Endothelial cell of umbilical vein (primary cell): ENCODE measurements at regions not wholly inside any gene's neighbourhood (a gene's known extent, or its start where the extent isn't known, plus 50 kb on each side); places are given as distances from the start of the nearest gene placed in this dataset.

Experiments used
- BruUV-seq: library from RNA; stranded (reverse); fragments of 400-500 nt; replicated peaks from 2 replicates; lab custom pipeline; 2021; lab: Mats Ljungman, UMichigan
- CTCF ChIA-PET: fragments of 300-600, 350-600 bp; sonication (Branson Sonifier 250); formaldehyde crosslinking; loops from one replicate; lab custom pipeline; 2021; ENCODE audit warnings: antibody characterized with exemption, inconsistent platforms; lab: Charles Lee
- POLR2A ChIA-PET: fragments of 300-600, 350-600 bp; sonication (Branson Sonifier 250); formaldehyde crosslinking; loops from one replicate; lab custom pipeline; 2021; ENCODE audit warnings: antibody characterized with exemption, inconsistent platforms; lab: Charles Lee
- DNase-seq: peaks from one replicate; pipeline ENCODE4 v3.0.0-alpha.2; 2011; ENCODE audit warnings: low read depth, low spot score
- FAIRE-seq: peaks from 2 replicates; lab custom pipeline; 2011; peaks lifted over from hg19 to GRCh38; lab: Jason Lieb, UNC
- H2AFZ ChIP-seq: 2 replicates; pipeline ENCODE4 v1.6.0; 2012; ENCODE audit warnings: low read depth, low read length, control low read depth, inconsistent platforms
- H3K27ac ChIP-seq: 2 replicates; pipeline ENCODE4 v1.5.1; 2011; ENCODE audit warnings: low read depth, mild to moderate bottlenecking, control low read depth, low read length, moderate library complexity; ENCODE audit not compliant: insufficient read depth
- H3K27me3 ChIP-seq, 2 experiments: 2 replicates each; pipeline versions ENCODE4 v1.6.0 to v1.6.1; 2011; ENCODE audit warnings: low read length in 2 of 2, mixed read lengths in 1 of 2; ENCODE audit not compliant: control insufficient read depth in 2 of 2, insufficient read depth in 2 of 2
- H3K36me3 ChIP-seq, 2 experiments: 2 replicates in 1 of 2; 3 replicates in 1 of 2; pipeline ENCODE4 v1.5.1; 2011; ENCODE audit warnings: low read length in 2 of 2, mild to moderate bottlenecking in 1 of 2, moderate library complexity in 1 of 2; ENCODE audit not compliant: control insufficient read depth in 2 of 2, insufficient read depth in 2 of 2; ENCODE audit errors: extremely low read depth in 1 of 2
- H3K4me1 ChIP-seq: 3 replicates; pipeline ENCODE4 v1.5.1; 2011; ENCODE audit warnings: mild to moderate bottlenecking, low read length; ENCODE audit not compliant: control insufficient read depth, insufficient read depth; ENCODE audit errors: extremely low read depth
- H3K4me2 ChIP-seq: 2 replicates; pipeline ENCODE4 v1.6.1; 2011; ENCODE audit warnings: low read length, control low read depth, mixed read lengths; ENCODE audit not compliant: insufficient read depth
- H3K4me3 ChIP-seq, 3 experiments: fragments of 200-600 bp in 1 of 3; sonication (generic), shearing (Covaris generic) in 1 of 3; replicated peaks in 1 of 3; 2 replicates each; pipeline ENCODE4 v1.5.1; 2011 to 2016; ENCODE audit warnings: control low read depth in 3 of 3, low read length in 3 of 3, mild to moderate bottlenecking in 2 of 3, inconsistent platforms in 1 of 3, low read depth in 1 of 3, moderate library complexity in 1 of 3; ENCODE audit not compliant: insufficient read depth in 1 of 3
- H3K79me2 ChIP-seq: 2 replicates; pipeline ENCODE4 v1.6.0; 2012; ENCODE audit warnings: low read length, inconsistent platforms; ENCODE audit not compliant: control insufficient read depth, insufficient read depth
- H3K9ac ChIP-seq: replicated peaks from 2 replicates; pipeline ENCODE3; 2011; ENCODE audit warnings: low read length, control low read depth; ENCODE audit not compliant: insufficient read depth; ENCODE audit errors: extremely low read depth
- H3K9me1 ChIP-seq: replicated peaks from 3 replicates; pipeline ENCODE4 v1.6.0; 2011; ENCODE audit warnings: mild to moderate bottlenecking, low read length; ENCODE audit not compliant: control insufficient read depth, insufficient read depth; ENCODE audit errors: extremely low read depth
- H3K9me3 ChIP-seq: replicated peaks from 2 replicates; pipeline ENCODE4 v1.5.1; 2012; ENCODE audit warnings: low read length, inconsistent platforms; ENCODE audit not compliant: control insufficient read depth, insufficient read depth
- H4K20me1 ChIP-seq: replicated peaks from 2 replicates; pipeline ENCODE3; 2011; ENCODE audit warnings: mild to moderate bottlenecking, low read length; ENCODE audit not compliant: control insufficient read depth, insufficient read depth; ENCODE audit errors: extremely low read depth
- CTCF ChIP-seq, 2 donors: IDR thresholded peaks; 1 replicate in 1 of 2; 2 replicates in 1 of 2; pipeline ENCODE4 v1.5.1; 2011; ENCODE audit warnings: low read length in 2 of 2, mild to moderate bottlenecking in 2 of 2, moderate library complexity in 2 of 2, control low read depth in 1 of 2, inconsistent platforms in 1 of 2, low read depth in 1 of 2; ENCODE audit not compliant: insufficient read depth in 1 of 2; ENCODE audit errors: extremely low read depth in 1 of 2
- EZH2 ChIP-seq: IDR thresholded peaks from 2 replicates; pipeline ENCODE4 v1.6.1; 2012; ENCODE audit warnings: borderline replicate concordance, low read depth, mild to moderate bottlenecking, moderate library complexity, low read length, inconsistent platforms; ENCODE audit not compliant: severe bottlenecking
- FOS ChIP-seq: IDR thresholded peaks from 2 replicates; pipeline ENCODE4 v1.6.1; 2011; ENCODE audit warnings: mild to moderate bottlenecking, low read length, moderate library complexity, borderline replicate concordance; ENCODE audit not compliant: insufficient read depth
- GATA2 ChIP-seq: IDR thresholded peaks from 2 replicates; pipeline ENCODE4 v1.7.0; 2011; ENCODE audit warnings: low read depth, mild to moderate bottlenecking, moderate library complexity, mixed read lengths, low read length; ENCODE audit not compliant: insufficient read length, insufficient read depth
- JUN ChIP-seq: IDR thresholded peaks from 2 replicates; pipeline ENCODE4 v1.6.1; 2011; ENCODE audit warnings: borderline replicate concordance, low read depth; ENCODE audit not compliant: insufficient read length, insufficient read depth
- MYC ChIP-seq: IDR thresholded peaks from one replicate; pipeline ENCODE4 v1.6.1; 2011; ENCODE audit warnings: mild to moderate bottlenecking, low read depth, low read length
- POLR2A ChIP-seq: IDR thresholded peaks from 2 replicates; pipeline ENCODE4 v1.6.1; 2012; ENCODE audit warnings: low read depth, mild to moderate bottlenecking, control low read depth, low read length
- POLR2AphosphoS5 ChIP-seq: IDR thresholded peaks from 2 replicates; pipeline ENCODE4 v1.6.1; 2012; ENCODE audit warnings: low read depth, mild to moderate bottlenecking, control low read depth, low read length, moderate library complexity; ENCODE audit not compliant: insufficient read depth
- dilution Hi-C: fragments of 300-500 bp; cut with MboI; formaldehyde crosslinking; loops from one replicate; pipeline ENCODE4 v1.15.0; 2019; ENCODE audit warnings: low sequenced_read_pairs; ENCODE audit not compliant: extremely low pct_ligation_motif_present
- intact Hi-C: fragments of 100-400 bp; cut with micrococcal nuclease; formaldehyde crosslinking; loops from one replicate; pipeline ENCODE4 v1.10.0; 2022
- TF ChIP-seq, protein P1 (sequence below): IDR thresholded peaks from 2 replicates; pipeline ENCODE4 v1.6.1; 2011; ENCODE audit not compliant: insufficient read depth, insufficient read length

DNA sequence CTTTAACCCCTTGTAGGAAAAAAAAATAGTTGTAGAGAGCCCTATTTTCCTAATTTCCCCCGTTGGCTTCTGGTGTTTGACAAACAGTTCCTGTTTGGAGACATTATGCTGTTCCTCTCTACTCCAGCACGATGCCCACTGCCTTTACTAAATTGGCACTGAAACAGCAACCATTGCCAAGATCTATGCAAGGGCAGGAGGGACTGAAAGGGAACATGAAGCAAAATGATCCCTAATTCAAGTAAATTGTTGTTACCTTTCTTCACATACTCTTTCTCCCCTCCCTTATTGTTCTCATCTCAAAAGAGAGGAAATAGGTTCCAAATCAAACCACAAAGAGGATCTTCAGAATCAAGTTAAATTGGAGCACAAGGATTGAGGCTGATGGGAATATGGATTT lies 764.1 kb upstream of the MMS22L start:
- no peak overlapping the region for H3K27ac ChIP-seq
- no peaks in the 10 kb centered on the region for H3K4me1 ChIP-seq
- no peak overlapping the region for H3K9ac ChIP-seq
- H3K9me1 ChIP-seq, result no peaks in the 10 kb centered on the region
- H3K4me3 ChIP-seq, result no peak overlapping the region
- no peak overlapping the region for H2AFZ ChIP-seq
- H3K36me3 ChIP-seq, result no peaks in the 10 kb centered on the region
- CTCF ChIA-PET, result no interaction called here
- TF ChIP-seq CTCF (IDR thresholded peaks at IDR 0.05; ENCODE audit: extremely low read depth in 1 of 2, insufficient read depth in 1 of 2, low read depth in 1 of 2, low read length in 2 of 2), result no peak
- TF ChIP-seq MYC, result no peak
- TF ChIP-seq POLR2A, result no peak
- TF ChIP-seq POLR2AphosphoS5, result no peak
- TF ChIP-seq JUN, result no peak
- TF ChIP-seq GATA2, result no peak
- no peak for TF ChIP-seq EZH2
- no peak for TF ChIP-seq FOS
- TF ChIP-seq, protein P1, sequence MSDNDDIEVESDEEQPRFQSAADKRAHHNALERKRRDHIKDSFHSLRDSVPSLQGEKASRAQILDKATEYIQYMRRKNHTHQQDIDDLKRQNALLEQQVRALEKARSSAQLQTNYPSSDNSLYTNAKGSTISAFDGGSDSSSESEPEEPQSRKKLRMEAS, result no peak
- H4K20me1 ChIP-seq, result no peaks in the 10 kb centered on the region
- no peaks in the 10 kb centered on the region for H3K79me2 ChIP-seq
- no TSS peak for BruUV-seq
- intact Hi-C loops, result no loop called here
- dilution Hi-C loops, result no loop called here
- H3K4me2 ChIP-seq, result no peak overlapping the region
- FAIRE-seq, result no peak
- no peaks in the 10 kb centered on the region for H3K9me3 ChIP-seq
- no peaks in the 10 kb centered on the region for H3K27me3 ChIP-seq
- POLR2A ChIA-PET, result no interaction called here
- no peak for DNase-seq
